ENCODE measurements at regions not wholly inside any gene's neighbourhood (a gene's known extent, or its start where the extent isn't known, plus 50 kb on each side); places are given as distances from the start of the nearest gene placed in this dataset.

- H3K4me3 ChIP-seq (replicated peaks; ENCODE audit: low read depth, low read length), result no peak overlapping the region
- no peak for DNase-seq (ENCODE audit: extremely low read depth, low read depth)
- TF ChIP-seq CTCF (IDR thresholded peaks at IDR 0.05; ENCODE audit: low read depth, low read length, missing control alignments), result no peak
Measured at GRCh38 chr10:27426948-27427467, 77.1 kb upstream of the RAB18 start.

- DNase-seq (ENCODE audit: extremely low read depth, low read depth), result no peak
- no peak overlapping the region for H3K4me3 ChIP-seq (replicated peaks; ENCODE audit: low read depth, low read length)
- TF ChIP-seq CTCF (IDR thresholded peaks at IDR 0.05; ENCODE audit: low read depth, low read length, missing control alignments), result no peak
Measured at GRCh38 chr10:27413831-27414348, 90.2 kb upstream of the RAB18 start.

- TF ChIP-seq CTCF (IDR thresholded peaks at IDR 0.05; ENCODE audit: low read depth, low read length, missing control alignments), result no peak
- H3K4me3 ChIP-seq (replicated peaks; ENCODE audit: low read depth, low read length), result no peak overlapping the region
- DNase-seq (ENCODE audit: extremely low read depth, low read depth), result no peak
Measured at GRCh38 chr10:27413387-27413786, 90.7 kb upstream of the RAB18 start.

GRCh38 chr10:27410153-27410552 is 94.0 kb upstream of the RAB18 start:
- no peak overlapping the region for H3K4me3 ChIP-seq (replicated peaks; ENCODE audit: low read depth, low read length)
- no peak for TF ChIP-seq CTCF (IDR thresholded peaks at IDR 0.05; ENCODE audit: low read depth, low read length, missing control alignments)
- DNase-seq (ENCODE audit: extremely low read depth, low read depth), result no peak

- no peak overlapping the region for H3K4me3 ChIP-seq (replicated peaks; ENCODE audit: low read depth, low read length)
- TF ChIP-seq CTCF (IDR thresholded peaks at IDR 0.05; ENCODE audit: low read depth, low read length, missing control alignments), result no peak
- no peak for DNase-seq (ENCODE audit: extremely low read depth, low read depth)
Measured at GRCh38 chr10:27407271-27407670, 96.8 kb upstream of the RAB18 start.

- no peak for TF ChIP-seq CTCF (IDR thresholded peaks at IDR 0.05; ENCODE audit: low read depth, low read length, missing control alignments)
- H3K4me3 ChIP-seq (replicated peaks; ENCODE audit: low read depth, low read length), result no peak overlapping the region
- no peak for DNase-seq (ENCODE audit: extremely low read depth, low read depth)
Measured at GRCh38 chr10:27399871-27400270, 104.2 kb upstream of the RAB18 start.

GRCh38 chr10:27393961-27394360 is 110.1 kb upstream of the RAB18 start:
- no peak for DNase-seq (ENCODE audit: extremely low read depth, low read depth)
- no peak for TF ChIP-seq CTCF (IDR thresholded peaks at IDR 0.05; ENCODE audit: low read depth, low read length, missing control alignments)
- no peak overlapping the region for H3K4me3 ChIP-seq (replicated peaks; ENCODE audit: low read depth, low read length)

All from HFF-Myc (cell line).